ENCODE measurements at regions not wholly inside any gene's neighbourhood (a gene's known extent, or its start where the extent isn't known, plus 50 kb on each side); places are given as distances from the start of the nearest gene placed in this dataset.

GRCh38 chr9:102087141-102087540 lies 348.7 kb upstream of the GRIN3A start:
- TF ChIP-seq YY1 (IDR thresholded peaks at IDR 0.05; ENCODE audit: insufficient read depth, insufficient read length): no peak
- no peak for TF ChIP-seq ZNF274 (IDR thresholded peaks at IDR 0.05; ENCODE audit: low read depth, low read length)
- TF ChIP-seq SUZ12 (IDR thresholded peaks at IDR 0.05; ENCODE audit: extremely low read depth, insufficient read depth, insufficient read length): no peak

Measured in NT2/D1 (cell line).